Heart left ventricle (tissue), 13 donors: ENCODE measurements at regions not wholly inside any gene's neighbourhood (a gene's known extent, or its start where the extent isn't known, plus 50 kb on each side); places are given as distances from the start of the nearest gene placed in this dataset.

ENCODE experiments used
- POLR2A ChIP-seq, 2 donors: fragments of 450-650 bp; IDR thresholded peaks; one replicate each; pipeline ENCODE4 v1.6.1; 2017; ENCODE audit warnings: antibody characterized with exemption in 2 of 2, mild to moderate bottlenecking in 2 of 2, moderate library complexity in 2 of 2
- TF ChIP-seq, protein P1 (sequence below), 12 donors: fragments of 200-600 bp; sonication (generic) in 4 of 12; IDR thresholded peaks; one replicate each; pipeline versions ENCODE4 v1.5.0 to v1.8.0; 2018 to 2022; ENCODE audit warnings: antibody characterized with exemption in 12 of 12, mild to moderate bottlenecking in 5 of 12
- donor health status: ischemic (EF 13 %, LVEDD 7.1; RV severe dilation, severe dysfunction).
- donor health status: DM: no; HTN: yes; CAD: no.
- donor health status: DM: no; HTN: no; CAD: no.
- donor health status: ischemic (EF 25% LVEDD 6.9; RV normal size, moderate dysfunction).
- donor health status: ischemic (EF 25% LVEDD 5.7; RV mildly dilated, moderate dysfunction).
- donor health status: ischemic (EF 35%, LVEDD 5.7; RV mildly dilated, moderate dysfunction).
- donor health status: nonischemic (EF 11% LVEDD 7.7; RV severe dilation, severe dysfunction).
- donor health status: DM: yes; HTN: yes; CAD: no.
- donor health status: PGD.
- donor health status: ischemic (EF 29% LVEDD 5.4; RV normal size, mild dysfunction).
- donor health status: nonischemic (EF 23%, LVEDD 6.1; RV moderate dilation, normal function).

DNA sequence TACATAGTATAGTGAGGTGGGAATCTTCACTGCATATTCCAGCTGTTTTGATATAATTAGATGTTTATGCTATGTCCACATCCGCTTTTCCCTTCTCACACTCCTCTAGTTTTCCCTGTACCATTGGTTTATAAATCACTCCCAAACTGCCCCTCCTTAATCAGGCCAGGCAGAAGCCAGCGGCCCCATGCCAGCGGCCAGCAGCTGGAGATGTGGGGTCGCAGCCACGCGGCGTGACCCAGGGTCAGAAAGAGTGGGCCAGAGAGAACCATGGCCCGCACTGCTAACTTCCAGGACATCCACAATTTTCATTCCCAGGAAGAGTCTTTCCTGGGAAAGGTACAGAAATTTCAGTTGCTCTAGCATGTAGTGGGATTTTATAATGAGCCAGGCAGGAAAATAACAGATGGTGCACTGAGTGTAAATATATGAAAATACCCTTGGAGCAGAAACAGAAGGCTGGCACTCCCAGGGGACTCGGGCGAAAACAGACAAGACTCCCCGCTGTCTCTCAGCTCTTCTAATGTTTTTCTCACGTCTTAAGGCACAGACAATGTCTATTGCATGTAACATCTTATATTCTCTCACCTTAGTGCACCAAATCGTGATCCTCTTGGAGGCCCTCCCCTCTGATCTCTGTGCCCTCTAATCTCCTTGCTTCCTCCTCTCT is 145.9 kb upstream of the ZFP42 start:
- TF ChIP-seq, protein P1, sequence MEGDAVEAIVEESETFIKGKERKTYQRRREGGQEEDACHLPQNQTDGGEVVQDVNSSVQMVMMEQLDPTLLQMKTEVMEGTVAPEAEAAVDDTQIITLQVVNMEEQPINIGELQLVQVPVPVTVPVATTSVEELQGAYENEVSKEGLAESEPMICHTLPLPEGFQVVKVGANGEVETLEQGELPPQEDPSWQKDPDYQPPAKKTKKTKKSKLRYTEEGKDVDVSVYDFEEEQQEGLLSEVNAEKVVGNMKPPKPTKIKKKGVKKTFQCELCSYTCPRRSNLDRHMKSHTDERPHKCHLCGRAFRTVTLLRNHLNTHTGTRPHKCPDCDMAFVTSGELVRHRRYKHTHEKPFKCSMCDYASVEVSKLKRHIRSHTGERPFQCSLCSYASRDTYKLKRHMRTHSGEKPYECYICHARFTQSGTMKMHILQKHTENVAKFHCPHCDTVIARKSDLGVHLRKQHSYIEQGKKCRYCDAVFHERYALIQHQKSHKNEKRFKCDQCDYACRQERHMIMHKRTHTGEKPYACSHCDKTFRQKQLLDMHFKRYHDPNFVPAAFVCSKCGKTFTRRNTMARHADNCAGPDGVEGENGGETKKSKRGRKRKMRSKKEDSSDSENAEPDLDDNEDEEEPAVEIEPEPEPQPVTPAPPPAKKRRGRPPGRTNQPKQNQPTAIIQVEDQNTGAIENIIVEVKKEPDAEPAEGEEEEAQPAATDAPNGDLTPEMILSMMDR (IDR thresholded peaks at IDR 0.05), result no peak
- TF ChIP-seq POLR2A (IDR thresholded peaks at IDR 0.05), result no peak
